GM12878 (cell line): ENCODE measurements at regions not wholly inside any gene's neighbourhood (a gene's known extent, or its start where the extent isn't known, plus 50 kb on each side); places are given as distances from the start of the nearest gene placed in this dataset.

ENCODE experiments used
- ATAC-seq: fragments of 200-7000 bp; cut with Tn5 transposase; 3 replicates; pipeline ENCODE4 v1.9.1; 2020; ENCODE audit warnings: mild to moderate bottlenecking, moderate library complexity
- BruUV-seq: library from RNA; stranded (reverse); fragments of 400-500 nt; replicated peaks from 2 replicates; lab custom pipeline; 2021; lab: Mats Ljungman, UMichigan
- CTCF ChIA-PET: fragments of 300-600 bp; sonication (Branson Sonifier 250); formaldehyde crosslinking; extraction: SDS; loops from one replicate; lab custom pipeline; 2021; ENCODE audit warnings: inconsistent platforms; lab: Yijun Ruan, JAX
- POLR2A ChIA-PET: fragments of 350-600 bp; formaldehyde crosslinking; extraction: SDS; loops from one replicate; lab custom pipeline; 2021; ENCODE audit warnings: inconsistent platforms; lab: Charles Lee
- RAD21 ChIA-PET: fragments of 300-600 bp; sonication (Branson Sonifier 250); formaldehyde crosslinking; loops from one replicate; lab custom pipeline; 2023; ENCODE audit warnings: antibody characterized with exemption; ENCODE audit not compliant: unreplicated experiment; lab: Charles Lee
- SMC1A ChIA-PET: fragments of 300-600 bp; sonication (Branson Sonifier 250); formaldehyde crosslinking; loops from one replicate; lab custom pipeline; 2023; ENCODE audit not compliant: unreplicated experiment, uncharacterized antibody; lab: Charles Lee
- DNase-seq: peaks from one replicate; pipeline ENCODE4 v3.0.0-alpha.2; 2011; ENCODE audit warnings: low read depth, low spot score
- FAIRE-seq: peaks from 3 replicates; lab custom pipeline; 2011; peaks lifted over from hg19 to GRCh38; lab: Jason Lieb, UNC
- H2AFZ ChIP-seq: 2 replicates; pipeline ENCODE4 v1.6.0; 2011; ENCODE audit warnings: low read depth, low read length, control low read depth; ENCODE audit not compliant: control insufficient read depth
- H3K27ac ChIP-seq: 2 replicates; pipeline ENCODE4 v1.5.1; 2011; ENCODE audit warnings: control low read depth; ENCODE audit not compliant: control insufficient read depth, insufficient read depth
- H3K27me3 ChIP-seq, 2 experiments: replicated peaks in 1 of 2; 2 replicates each; pipeline versions ENCODE4 v1.6.0 to v1.6.1; 2011; ENCODE audit warnings: low read length in 1 of 2; ENCODE audit not compliant: control insufficient read depth in 2 of 2, insufficient read depth in 2 of 2
- H3K36me3 ChIP-seq, 2 experiments: 2 replicates each; pipeline ENCODE4 v1.5.1; 2011; ENCODE audit warnings: low read length in 1 of 2; ENCODE audit not compliant: control insufficient read depth in 2 of 2, insufficient read depth in 2 of 2
- H3K4me1 ChIP-seq: 2 replicates; pipeline ENCODE4 v1.6.1; 2011; ENCODE audit warnings: mild to moderate bottlenecking, low read length, moderate library complexity, mixed read lengths; ENCODE audit not compliant: control insufficient read depth, insufficient read depth
- H3K4me2 ChIP-seq: 2 replicates; pipeline ENCODE4 v1.6.0; 2011; ENCODE audit warnings: control low read depth; ENCODE audit not compliant: control insufficient read depth, insufficient read depth
- H3K4me3 ChIP-seq: fragments of 200-600 bp; sonication (generic); 2 replicates; pipeline ENCODE4 v1.5.1; 2016
- H3K79me2 ChIP-seq: 2 replicates; pipeline ENCODE4 v1.6.0; 2011; ENCODE audit warnings: low read length; ENCODE audit not compliant: control insufficient read depth, insufficient read depth
- H3K9ac ChIP-seq: 2 replicates; pipeline ENCODE4 v1.8.0; 2011; ENCODE audit warnings: low read length, control low read depth, mixed read lengths; ENCODE audit not compliant: control insufficient read depth, insufficient read depth
- H3K9me3 ChIP-seq: replicated peaks from 3 replicates; pipeline ENCODE4 v1.5.1; 2011; ENCODE audit warnings: mild to moderate bottlenecking, low read length; ENCODE audit not compliant: control insufficient read depth, insufficient read depth
- H4K20me1 ChIP-seq: 2 replicates; pipeline ENCODE4 v1.6.0; 2011; ENCODE audit not compliant: control insufficient read depth, insufficient read depth
- BCL11A ChIP-seq: IDR thresholded peaks from 2 replicates; pipeline ENCODE4 v1.6.1; 2011; ENCODE audit warnings: low read depth, low read length
- CHD2 ChIP-seq: IDR thresholded peaks from 2 replicates; pipeline ENCODE4 v1.6.1; 2011; ENCODE audit warnings: low read depth, low read length, improper control_type of control experiment, borderline replicate concordance
- CHD4 ChIP-seq: fragments of 200-600 bp; sonication (generic); IDR thresholded peaks from 2 replicates; pipeline ENCODE4 v1.6.1; 2016; ENCODE audit warnings: mild to moderate bottlenecking
- EGR1 ChIP-seq, 2 experiments: IDR thresholded peaks; 1 replicate in 1 of 2; 2 replicates in 1 of 2; pipeline ENCODE4 v1.6.1; 2011 to 2012; ENCODE audit warnings: low read depth in 2 of 2, low read length in 2 of 2, borderline replicate concordance in 1 of 2, mild to moderate bottlenecking in 1 of 2, moderate library complexity in 1 of 2
- ESRRA ChIP-seq: IDR thresholded peaks from 2 replicates; pipeline ENCODE4 v1.6.1; 2012; ENCODE audit warnings: mild to moderate bottlenecking, low read length, improper control_type of control experiment
- HDAC6 ChIP-seq: fragments of 200-600 bp; sonication (generic); IDR thresholded peaks from one replicate; pipeline ENCODE4 v1.8.0; 2017; ENCODE audit warnings: antibody characterized with exemption; ENCODE audit not compliant: unreplicated experiment
- IRF4 ChIP-seq: IDR thresholded peaks from 2 replicates; pipeline ENCODE4 v1.6.1; 2011; ENCODE audit warnings: low read depth, low read length
- LARP7 ChIP-seq: fragments of 450-650 bp; IDR thresholded peaks from 2 replicates; pipeline ENCODE4 v1.6.1; 2017; ENCODE audit warnings: mild to moderate bottlenecking
- NFIC ChIP-seq: IDR thresholded peaks from 2 replicates; pipeline ENCODE4 v1.6.1; 2012; ENCODE audit warnings: low read depth, mild to moderate bottlenecking, inconsistent platforms, low read length, moderate library complexity
- NFXL1 ChIP-seq: fragments of 450-650 bp; IDR thresholded peaks from 2 replicates; pipeline ENCODE4 v1.6.1; 2017; ENCODE audit warnings: antibody characterized with exemption, mild to moderate bottlenecking, borderline replicate concordance
- NR2C2 ChIP-seq: IDR thresholded peaks from 2 replicates; pipeline ENCODE4 v1.6.1; 2011; ENCODE audit warnings: borderline replicate concordance, low read depth; ENCODE audit not compliant: control insufficient read depth, insufficient read length
- NR2F1 ChIP-seq: fragments of 450-650 bp; conservative IDR thresholded peaks from 2 replicates; pipeline ENCODE4 v1.6.1; 2017; ENCODE audit warnings: mild to moderate bottlenecking
- POU2F2 ChIP-seq: IDR thresholded peaks from 3 replicates; pipeline ENCODE4 v1.6.1; 2011; ENCODE audit warnings: low read depth, mild to moderate bottlenecking, low read length, borderline replicate concordance
- RUNX3 ChIP-seq: IDR thresholded peaks from 2 replicates; pipeline ENCODE4 v1.6.1; 2012; ENCODE audit warnings: low read length, inconsistent platforms
- ZBED1 ChIP-seq: IDR thresholded peaks from 2 replicates; pipeline ENCODE4 v1.6.1; 2016; ENCODE audit warnings: borderline replicate concordance
- ZNF24 ChIP-seq: fragments of 450-650 bp; IDR thresholded peaks from 2 replicates; pipeline ENCODE4 v1.6.1; 2017; ENCODE audit warnings: antibody characterized with exemption, mild to moderate bottlenecking
- WGBS: methylation state at CpG from one replicate; pipeline ENCODE4 v1.1.6; 2016; ENCODE audit warnings: low lambda C conversion rate; ENCODE audit not compliant: insufficient replicate concordance, insufficient coverage; ENCODE audit errors: missing lambda C conversion rate; 5-methylcytosine and 5-hydroxymethylcytosine counted together
- in situ Hi-C: fragments of 300-500 bp; cut with MboI; formaldehyde crosslinking; loops from 9 replicates; pipeline ENCODE4 v1.14.3; 2018; ENCODE audit warnings: mixed read lengths
- intact Hi-C: fragments of 100-400 bp; cut with micrococcal nuclease; formaldehyde crosslinking; loops from one replicate; pipeline ENCODE4 v1.14.2; 2022; ENCODE audit not compliant: unreplicated experiment
- TF ChIP-seq, protein P1 (sequence below): IDR thresholded peaks from 2 replicates; pipeline ENCODE4 v1.6.1; 2011; ENCODE audit warnings: low read depth, mild to moderate bottlenecking, low read length, moderate library complexity, borderline replicate concordance; ENCODE audit errors: extremely low read depth
- TF ChIP-seq, protein P2 (sequence below): fragments of 450-650 bp; IDR thresholded peaks from 2 replicates; pipeline ENCODE4 v1.6.1; 2016; ENCODE audit warnings: mild to moderate bottlenecking
- TF ChIP-seq, protein P3 (sequence below): IDR thresholded peaks from 2 replicates; pipeline ENCODE4 v1.6.1; 2012; ENCODE audit warnings: low read depth, low read length, improper control_type of control experiment
- TF ChIP-seq, protein P4 (sequence below), 3 experiments: IDR thresholded peaks in 2 of 3; conservative IDR thresholded peaks in 1 of 3; 2 replicates each; pipeline ENCODE4 v1.5.1; 2011; ENCODE audit warnings: low read depth in 3 of 3, low read length in 3 of 3, mild to moderate bottlenecking in 3 of 3, control low read depth in 2 of 3, moderate library complexity in 2 of 3, inconsistent platforms in 1 of 3, mixed read lengths in 1 of 3; ENCODE audit not compliant: control insufficient read depth in 2 of 3, insufficient read depth in 1 of 3; ENCODE audit errors: extremely low read depth in 1 of 3

DNA sequence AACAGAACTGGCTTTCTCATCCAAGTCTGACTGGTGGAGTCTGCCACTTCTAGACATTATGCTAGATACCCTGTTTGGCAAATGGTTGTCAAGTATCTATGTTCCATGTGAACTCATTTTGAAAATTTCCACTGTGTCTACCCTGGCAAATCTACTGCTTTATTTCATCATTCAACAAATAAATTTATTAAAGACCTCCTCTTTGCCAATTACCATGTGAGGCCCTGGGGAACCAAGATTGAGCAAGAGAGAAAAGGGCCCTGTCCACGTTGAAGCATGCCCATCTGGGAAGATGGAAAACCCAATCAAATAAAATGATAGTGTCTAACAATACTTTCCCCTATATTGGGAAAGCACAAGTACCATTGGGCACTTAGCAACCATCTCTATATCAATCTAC lies 582.4 kb downstream of the IRS1 start (continued):
- TF ChIP-seq, protein P1, sequence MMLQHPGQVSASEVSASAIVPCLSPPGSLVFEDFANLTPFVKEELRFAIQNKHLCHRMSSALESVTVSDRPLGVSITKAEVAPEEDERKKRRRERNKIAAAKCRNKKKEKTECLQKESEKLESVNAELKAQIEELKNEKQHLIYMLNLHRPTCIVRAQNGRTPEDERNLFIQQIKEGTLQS, result no peak
- no peak for TF ChIP-seq ZNF24
- no peak for TF ChIP-seq CHD2
- TF ChIP-seq ESRRA, result no peak
- TF ChIP-seq HDAC6, result no peak
- TF ChIP-seq, protein P2, sequence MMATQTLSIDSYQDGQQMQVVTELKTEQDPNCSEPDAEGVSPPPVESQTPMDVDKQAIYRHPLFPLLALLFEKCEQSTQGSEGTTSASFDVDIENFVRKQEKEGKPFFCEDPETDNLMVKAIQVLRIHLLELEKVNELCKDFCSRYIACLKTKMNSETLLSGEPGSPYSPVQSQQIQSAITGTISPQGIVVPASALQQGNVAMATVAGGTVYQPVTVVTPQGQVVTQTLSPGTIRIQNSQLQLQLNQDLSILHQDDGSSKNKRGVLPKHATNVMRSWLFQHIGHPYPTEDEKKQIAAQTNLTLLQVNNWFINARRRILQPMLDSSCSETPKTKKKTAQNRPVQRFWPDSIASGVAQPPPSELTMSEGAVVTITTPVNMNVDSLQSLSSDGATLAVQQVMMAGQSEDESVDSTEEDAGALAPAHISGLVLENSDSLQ, result no peak
- TF ChIP-seq EGR1 (IDR thresholded peaks at IDR 0.05; ENCODE audit: borderline replicate concordance in 1 of 2, low read depth in 2 of 2, low read length in 2 of 2), result no peak
- TF ChIP-seq NFXL1, result no peak

DNA sequence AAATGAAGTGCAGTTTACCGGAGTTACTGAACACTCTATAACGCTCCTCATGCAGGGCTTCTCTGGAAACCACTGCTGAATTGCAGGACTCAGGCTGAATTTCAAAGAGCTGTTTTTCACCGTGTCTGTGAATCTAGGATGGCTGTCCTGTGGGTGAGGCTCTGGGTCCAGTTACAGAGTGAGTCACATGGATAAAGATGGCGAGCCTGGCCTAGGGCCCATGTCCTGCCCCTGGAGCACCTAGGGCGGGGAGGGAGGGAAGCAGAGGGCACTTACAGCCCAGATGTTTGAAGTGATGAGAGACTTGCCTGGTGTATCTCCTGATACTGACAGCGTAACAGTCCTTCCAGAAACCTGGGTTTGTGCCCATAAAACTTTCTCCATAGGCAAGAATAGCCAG lies 583.0 kb downstream of the IRS1 start:
- intact Hi-C loops, result loop anchor here (2.0 to 5.0 kb wide), 3 partner anchors 584 to 891 kb away; no protein-coding TSS in a partner anchor
- BruUV-seq, result no TSS peak
- DNase-seq (no peak), ATAC-seq (no peak), FAIRE-seq (no peak)
- SMC1A ChIA-PET, result interaction anchor here (1.1 to 4.2 kb wide), 11 partner anchors 11 to 769 kb away, joined by 3 to 27 read pairs (median 4); no protein-coding TSS in a partner anchor
- TF ChIP-seq IRF4 (no peak), CHD2 (no peak), CHD4 (no peak), ESRRA (no peak), NR2F1 (no peak), NR2C2 (no peak), LARP7 (no peak), POU2F2 (no peak), ZBED1 (no peak), RUNX3 (no peak), NFIC (no peak), BCL11A (no peak)
- TF ChIP-seq, protein P3, sequence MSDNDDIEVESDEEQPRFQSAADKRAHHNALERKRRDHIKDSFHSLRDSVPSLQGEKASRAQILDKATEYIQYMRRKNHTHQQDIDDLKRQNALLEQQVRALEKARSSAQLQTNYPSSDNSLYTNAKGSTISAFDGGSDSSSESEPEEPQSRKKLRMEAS, result no peak
- TF ChIP-seq, protein P4, sequence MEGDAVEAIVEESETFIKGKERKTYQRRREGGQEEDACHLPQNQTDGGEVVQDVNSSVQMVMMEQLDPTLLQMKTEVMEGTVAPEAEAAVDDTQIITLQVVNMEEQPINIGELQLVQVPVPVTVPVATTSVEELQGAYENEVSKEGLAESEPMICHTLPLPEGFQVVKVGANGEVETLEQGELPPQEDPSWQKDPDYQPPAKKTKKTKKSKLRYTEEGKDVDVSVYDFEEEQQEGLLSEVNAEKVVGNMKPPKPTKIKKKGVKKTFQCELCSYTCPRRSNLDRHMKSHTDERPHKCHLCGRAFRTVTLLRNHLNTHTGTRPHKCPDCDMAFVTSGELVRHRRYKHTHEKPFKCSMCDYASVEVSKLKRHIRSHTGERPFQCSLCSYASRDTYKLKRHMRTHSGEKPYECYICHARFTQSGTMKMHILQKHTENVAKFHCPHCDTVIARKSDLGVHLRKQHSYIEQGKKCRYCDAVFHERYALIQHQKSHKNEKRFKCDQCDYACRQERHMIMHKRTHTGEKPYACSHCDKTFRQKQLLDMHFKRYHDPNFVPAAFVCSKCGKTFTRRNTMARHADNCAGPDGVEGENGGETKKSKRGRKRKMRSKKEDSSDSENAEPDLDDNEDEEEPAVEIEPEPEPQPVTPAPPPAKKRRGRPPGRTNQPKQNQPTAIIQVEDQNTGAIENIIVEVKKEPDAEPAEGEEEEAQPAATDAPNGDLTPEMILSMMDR (IDR thresholded peaks at IDR 0.05 in 2 of 3, conservative IDR thresholded peaks at IDR 0.05 in 1 of 3; ENCODE audit: control insufficient read depth in 2 of 3, extremely low read depth in 1 of 3, insufficient read depth in 1 of 3, low read depth in 3 of 3, low read length in 3 of 3), result no peak
- no peaks in the 10 kb centered on the region for H3K27me3 ChIP-seq
- CTCF ChIA-PET, result interaction anchor here (0.6 to 6.9 kb wide), 13 partner anchors 9 to 605 kb away, joined by 3 to 80 read pairs (median 4); partner anchors contain the start of gene IRS1
- no peak overlapping the region for H3K4me3 ChIP-seq
- H3K4me2 ChIP-seq, result no peak overlapping the region
- WGBS, result 52% methylated on average over 4 of the region's 6 CpGs
- H3K9me3 ChIP-seq, result no peaks in the 10 kb centered on the region
- in situ Hi-C loops, result loop anchor here (25.0 kb wide), 1 partner anchor 771 kb away; no protein-coding TSS in a partner anchor
- no peak overlapping the region for H3K27ac ChIP-seq
- POLR2A ChIA-PET, result interaction anchor here (0.6 kb wide), 1 partner anchor 804 kb away, joined by 6 read pairs; no protein-coding TSS in a partner anchor
- RAD21 ChIA-PET, result interaction anchor here (0.9 to 3.3 kb wide), 5 partner anchors 15 to 586 kb away, joined by 4 to 18 read pairs (median 7); partner anchors contain the start of gene IRS1
- H3K9ac ChIP-seq, result no peak overlapping the region
- H3K79me2 ChIP-seq, result no peaks in the 10 kb centered on the region
- H3K4me1 ChIP-seq, result no peaks in the 10 kb centered on the region
- no peak overlapping the region for H2AFZ ChIP-seq
- no peaks in the 10 kb centered on the region for H4K20me1 ChIP-seq
- H3K36me3 ChIP-seq, result no peaks in the 10 kb centered on the region
